Gastroesophageal sphincter (tissue), 4 donors: ENCODE measurements at regions not wholly inside any gene's neighbourhood (a gene's known extent, or its start where the extent isn't known, plus 50 kb on each side); places are given as distances from the start of the nearest gene placed in this dataset.
A peak's percentile ranks its signal among the peaks of the same experiment; 100 is the strongest.

Source experiments
- ATAC-seq: fragments of 150-250 bp; one replicate; pipeline ENCODE4 v1.9.1; 2016; ENCODE audit warnings: mild to moderate bottlenecking, moderate library complexity
- H3K27ac ChIP-seq, 4 donors: fragments of 200-600 bp; sonication (generic) in 3 of 4; 1 replicate in 3 of 4; 2 replicates in 1 of 4; pipeline ENCODE4 v1.5.1; 2016 to 2019
- H3K27me3 ChIP-seq: fragments of 200-600 bp; sonication (generic); one replicate; pipeline ENCODE4 v1.5.1; 2019
- H3K36me3 ChIP-seq, 2 donors: fragments of 200-600 bp; sonication (generic); one replicate each; pipeline ENCODE4 v1.5.1; 2019; ENCODE audit warnings: control low read depth in 1 of 2
- H3K4me1 ChIP-seq, 3 donors: fragments of 200-600 bp; sonication (generic); 1 replicate in 2 of 3; 2 replicates in 1 of 3; pipeline ENCODE4 v1.5.1; 2016 to 2019; ENCODE audit warnings: control low read depth in 2 of 3
- H3K4me3 ChIP-seq, 2 donors: fragments of 200-600 bp; sonication (generic); one replicate each; pipeline ENCODE4 v1.5.1; 2019; ENCODE audit warnings: mild to moderate bottlenecking in 1 of 2, moderate library complexity in 1 of 2
- H3K9me3 ChIP-seq, 3 donors: fragments of 200-600 bp; sonication (generic); one replicate each; pipeline ENCODE4 v1.5.1; 2017 to 2019; ENCODE audit warnings: control low read depth in 2 of 3
- CTCF ChIP-seq, 4 experiments: fragments of 200-600 bp in 2 of 4; fragments of 450-650 bp in 2 of 4; sonication (generic) in 1 of 4; IDR thresholded peaks; one replicate each; pipeline ENCODE4 v1.5.1; 2017 to 2019; ENCODE audit warnings: antibody characterized with exemption in 4 of 4, mild to moderate bottlenecking in 2 of 4, moderate library complexity in 2 of 4
- EP300 ChIP-seq: sonication (generic); formaldehyde crosslinking; IDR thresholded peaks from one replicate; pipeline ENCODE4 v1.6.1; 2017; ENCODE audit warnings: antibody characterized with exemption, mild to moderate bottlenecking
- POLR2A ChIP-seq, 2 donors: fragments of 450-650 bp; IDR thresholded peaks; one replicate each; pipeline ENCODE4 v1.6.1; 2017; ENCODE audit warnings: antibody characterized with exemption in 2 of 2, mild to moderate bottlenecking in 2 of 2, moderate library complexity in 1 of 2
- POLR2AphosphoS5 ChIP-seq: sonication (generic); formaldehyde crosslinking; IDR thresholded peaks from one replicate; pipeline ENCODE4 v1.6.1; 2017; ENCODE audit warnings: antibody characterized with exemption
- WGBS, 2 donors: methylation state at CpG; one replicate each; pipeline ENCODE4 v1.1.5; 2018; ENCODE audit warnings: low coverage in 1 of 2; 5-methylcytosine and 5-hydroxymethylcytosine counted together

- no peak for ATAC-seq
- WGBS, 2 donors, result 89 to 100% methylated on average over 2 of the region's 2 CpGs
- H3K27me3 ChIP-seq, result no peaks in the 10 kb centered on the region
These were observed 119.7 kb upstream of the RBPJ start for GRCh38 chr4:26201120-26201519.

GRCh38 chr4:26204249-26204825, 116.5 kb upstream of the RBPJ start:
- peaks cover 6 to 39% (median 12%) of the 10 kb centered on the region in 3 donors for H3K4me1 ChIP-seq
- H3K27me3 ChIP-seq, result no peaks in the 10 kb centered on the region
- H3K36me3 ChIP-seq, result no peaks in the 10 kb centered on the region
- no peak overlapping the region for H3K4me3 ChIP-seq
- 78 to 85% methylated on average over 3 of the region's 8 CpGs for WGBS, 2 donors
- no peak overlapping the region for H3K27ac ChIP-seq
- no peak for TF ChIP-seq POLR2AphosphoS5
- no peak for TF ChIP-seq CTCF (IDR thresholded peaks at IDR 0.05)
- no peak for TF ChIP-seq EP300
- TF ChIP-seq POLR2A (IDR thresholded peaks at IDR 0.05), result no peak
- ATAC-seq, result no peak
- H3K9me3 ChIP-seq, result no peaks in the 10 kb centered on the region

More at GRCh38 chr4:26201120-26201519, 119.7 kb upstream of the RBPJ start:
- Histone ChIP-seq H3K36me3 (no peaks in the 10 kb centered on the region), H3K4me1 (peaks cover 3 to 20% (median 5%) of the 10 kb centered on the region in 3 donors), H3K4me3 (no peak overlapping the region), H3K27ac (no peak overlapping the region), H3K9me3 (no peaks in the 10 kb centered on the region)
- no peak for TF ChIP-seq POLR2AphosphoS5

GRCh38 chr4:26204911-26205370, 115.9 kb upstream of the RBPJ start:
- Histone ChIP-seq H3K27me3 (no peaks in the 10 kb centered on the region), H3K4me3 (no peak overlapping the region), H3K4me1 (peaks cover 6 to 39% (median 12%) of the 10 kb centered on the region in 3 donors), H3K36me3 (no peaks in the 10 kb centered on the region), H3K27ac (peak overlapping the region in 1 of 4 donors; percentile 4), H3K9me3 (no peaks in the 10 kb centered on the region)
- TF ChIP-seq POLR2AphosphoS5, result peak; percentile 51
- TF ChIP-seq POLR2A (IDR thresholded peaks at IDR 0.05), result no peak
- no peak for TF ChIP-seq CTCF (IDR thresholded peaks at IDR 0.05)
- no peak for TF ChIP-seq EP300
- ATAC-seq, result peak; percentile 48
- 33% methylated on average over 7 of the region's 7 CpGs; no CpG with 5 or more reads in 1 of the 2 donors for WGBS, 2 donors

- TF ChIP-seq POLR2A (IDR thresholded peaks at IDR 0.05), result no peak
- TF ChIP-seq POLR2AphosphoS5, result peak; percentile 58
- no peak for TF ChIP-seq CTCF (IDR thresholded peaks at IDR 0.05)
- no peak for TF ChIP-seq EP300
These were observed 114.5 kb upstream of the RBPJ start for GRCh38 chr4:26206339-26206738.

GRCh38 chr4:26206999-26207398, 113.8 kb upstream of the RBPJ start:
- WGBS, 2 donors, result 21 to 50% methylated on average over 2 to 3 of the region's 3 CpGs
- Histone ChIP-seq H3K27ac (peak overlapping the region in 2 of 4 donors; percentile 2 to 35), H3K9me3 (no peaks in the 10 kb centered on the region), H3K4me1 (peaks cover 6 to 39% (median 12%) of the 10 kb centered on the region in 3 donors), H3K27me3 (no peaks in the 10 kb centered on the region), H3K4me3 (no peak overlapping the region), H3K36me3 (no peaks in the 10 kb centered on the region)
- no peak for ATAC-seq
- TF ChIP-seq EP300 (no peak), POLR2A (IDR thresholded peaks at IDR 0.05) (no peak), CTCF (IDR thresholded peaks at IDR 0.05) (no peak)

More at GRCh38 chr4:26206339-26206738, 114.5 kb upstream of the RBPJ start:
- Histone ChIP-seq H3K27me3 (no peaks in the 10 kb centered on the region), H3K4me3 (no peak overlapping the region), H3K4me1 (peaks cover 6 to 39% (median 12%) of the 10 kb centered on the region in 3 donors), H3K9me3 (no peaks in the 10 kb centered on the region), H3K36me3 (no peaks in the 10 kb centered on the region), H3K27ac (peak overlapping the region in 3 of 4 donors; percentile 2 to 35 (median 34))
- peak; percentile 66 for ATAC-seq
- 0% methylated on average over 1 to 2 of the region's 2 CpGs for WGBS, 2 donors
